ENCODE measurements at regions not wholly inside any gene's neighbourhood (a gene's known extent, or its start where the extent isn't known, plus 50 kb on each side); places are given as distances from the start of the nearest gene placed in this dataset.

GRCh38 chr1:214827883-214828282, 224.9 kb downstream of the CENPF start:
- H3K9me3 ChIP-seq (ENCODE audit: insufficient read depth, low read length) = peaks cover 8% of the 10 kb centered on the region; the same call in 1 of the 2 replicates
- H3K4me3 ChIP-seq (ENCODE audit: low read length) = no peak overlapping the region
- H3K36me3 ChIP-seq (replicated peaks; ENCODE audit: low read depth, low read length) = no peaks in the 10 kb centered on the region
- H3K79me2 ChIP-seq (ENCODE audit: low read length) = no peaks in the 10 kb centered on the region
- H2AFZ ChIP-seq (ENCODE audit: low read depth, low read length) = no peak overlapping the region
- no peaks in the 10 kb centered on the region for H3K4me1 ChIP-seq (ENCODE audit: low read length)
- no peak for TF ChIP-seq EZH2phosphoT487 (IDR thresholded peaks at IDR 0.05; ENCODE audit: low read depth)
- TF ChIP-seq, protein P1, sequence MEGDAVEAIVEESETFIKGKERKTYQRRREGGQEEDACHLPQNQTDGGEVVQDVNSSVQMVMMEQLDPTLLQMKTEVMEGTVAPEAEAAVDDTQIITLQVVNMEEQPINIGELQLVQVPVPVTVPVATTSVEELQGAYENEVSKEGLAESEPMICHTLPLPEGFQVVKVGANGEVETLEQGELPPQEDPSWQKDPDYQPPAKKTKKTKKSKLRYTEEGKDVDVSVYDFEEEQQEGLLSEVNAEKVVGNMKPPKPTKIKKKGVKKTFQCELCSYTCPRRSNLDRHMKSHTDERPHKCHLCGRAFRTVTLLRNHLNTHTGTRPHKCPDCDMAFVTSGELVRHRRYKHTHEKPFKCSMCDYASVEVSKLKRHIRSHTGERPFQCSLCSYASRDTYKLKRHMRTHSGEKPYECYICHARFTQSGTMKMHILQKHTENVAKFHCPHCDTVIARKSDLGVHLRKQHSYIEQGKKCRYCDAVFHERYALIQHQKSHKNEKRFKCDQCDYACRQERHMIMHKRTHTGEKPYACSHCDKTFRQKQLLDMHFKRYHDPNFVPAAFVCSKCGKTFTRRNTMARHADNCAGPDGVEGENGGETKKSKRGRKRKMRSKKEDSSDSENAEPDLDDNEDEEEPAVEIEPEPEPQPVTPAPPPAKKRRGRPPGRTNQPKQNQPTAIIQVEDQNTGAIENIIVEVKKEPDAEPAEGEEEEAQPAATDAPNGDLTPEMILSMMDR (IDR thresholded peaks at IDR 0.05; ENCODE audit: low read depth, low read length) = no peak
- H3K9ac ChIP-seq (ENCODE audit: low read length) = no peak overlapping the region
- no peak overlapping the region for H3K27ac ChIP-seq (ENCODE audit: low read length)
- H3K4me2 ChIP-seq (ENCODE audit: low read length) = no peak overlapping the region
- no peaks in the 10 kb centered on the region for H3K27me3 ChIP-seq (ENCODE audit: low read depth, low read length)
- no peaks in the 10 kb centered on the region for H4K20me1 ChIP-seq (ENCODE audit: insufficient read depth, low read length)

- H3K79me2 ChIP-seq (ENCODE audit: low read length) = no peaks in the 10 kb centered on the region
- H3K4me1 ChIP-seq (ENCODE audit: low read length) = no peaks in the 10 kb centered on the region
- H3K27ac ChIP-seq (ENCODE audit: low read length) = no peak overlapping the region
These were observed 227.9 kb downstream of the CENPF start for GRCh38 chr1:214830941-214831340.

GRCh38 chr1:214831956-214832355, 229.0 kb downstream of the CENPF start:
- Histone ChIP-seq H3K27me3 (ENCODE audit: low read depth, low read length) (no peaks in the 10 kb centered on the region), H3K27ac (ENCODE audit: low read length) (no peak overlapping the region), H2AFZ (ENCODE audit: low read depth, low read length) (no peak overlapping the region), H3K79me2 (ENCODE audit: low read length) (no peaks in the 10 kb centered on the region), H3K4me3 (ENCODE audit: low read length) (no peak overlapping the region), H3K9ac (ENCODE audit: low read length) (no peak overlapping the region), H3K4me2 (ENCODE audit: low read length) (no peak overlapping the region), H3K9me3 (ENCODE audit: insufficient read depth, low read length) (peaks cover 8% of the 10 kb centered on the region; the same call in 1 of the 2 replicates), H4K20me1 (ENCODE audit: insufficient read depth, low read length) (no peaks in the 10 kb centered on the region), H3K4me1 (ENCODE audit: low read length) (no peaks in the 10 kb centered on the region), H3K36me3 (replicated peaks; ENCODE audit: low read depth, low read length) (no peaks in the 10 kb centered on the region)
- TF ChIP-seq, protein P1 (IDR thresholded peaks at IDR 0.05; ENCODE audit: low read depth, low read length) = no peak
- TF ChIP-seq EZH2phosphoT487 (IDR thresholded peaks at IDR 0.05; ENCODE audit: low read depth) = no peak

More at GRCh38 chr1:214830941-214831340, 227.9 kb downstream of the CENPF start:
- Histone ChIP-seq H3K4me3 (ENCODE audit: low read length) (no peak overlapping the region), H3K27me3 (ENCODE audit: low read depth, low read length) (no peaks in the 10 kb centered on the region), H2AFZ (ENCODE audit: low read depth, low read length) (no peak overlapping the region), H3K4me2 (ENCODE audit: low read length) (no peak overlapping the region), H3K9me3 (ENCODE audit: insufficient read depth, low read length) (peaks cover 8% of the 10 kb centered on the region; the same call in 1 of the 2 replicates), H4K20me1 (ENCODE audit: insufficient read depth, low read length) (no peaks in the 10 kb centered on the region), H3K36me3 (replicated peaks; ENCODE audit: low read depth, low read length) (no peaks in the 10 kb centered on the region), H3K9ac (ENCODE audit: low read length) (no peak overlapping the region)
- TF ChIP-seq EZH2phosphoT487 (IDR thresholded peaks at IDR 0.05; ENCODE audit: low read depth) = no peak
- TF ChIP-seq, protein P1 (IDR thresholded peaks at IDR 0.05; ENCODE audit: low read depth, low read length) = no peak

DNA sequence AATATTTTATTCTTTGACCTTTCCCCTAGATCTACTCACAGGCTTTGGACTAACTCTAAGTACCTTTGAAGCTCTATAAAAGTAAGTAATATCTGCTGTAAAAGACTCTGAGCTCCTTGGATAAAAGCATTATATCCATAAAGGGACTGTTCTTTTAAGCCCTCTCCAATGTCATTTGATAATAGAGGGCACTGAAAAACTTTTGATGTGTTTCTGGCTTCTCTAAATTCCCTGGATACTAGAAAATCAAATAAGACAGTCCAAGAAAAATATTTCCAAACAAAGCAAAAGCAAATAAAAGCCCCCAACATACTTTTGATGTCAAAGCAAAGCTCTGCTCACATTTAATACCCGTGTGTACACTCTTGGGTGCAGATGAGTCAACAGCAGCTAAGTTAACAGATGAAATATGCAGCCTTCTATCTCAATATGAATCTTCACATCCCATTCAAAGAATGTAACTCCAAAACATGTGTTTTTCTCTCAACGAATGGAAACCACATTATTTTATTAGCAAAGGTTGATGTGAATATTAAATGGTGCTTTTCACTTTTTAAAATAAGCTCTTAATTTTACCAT, 230.3 kb downstream of the CENPF start:
- no peak for TF ChIP-seq EZH2phosphoT487 (IDR thresholded peaks at IDR 0.05; ENCODE audit: low read depth)
- TF ChIP-seq, protein P1 (IDR thresholded peaks at IDR 0.05; ENCODE audit: low read depth, low read length) = no peak
- no peak overlapping the region for H3K4me2 ChIP-seq (ENCODE audit: low read length)

More for the DNA sequence above, 230.3 kb downstream of the CENPF start:
- H4K20me1 ChIP-seq (ENCODE audit: insufficient read depth, low read length) = no peaks in the 10 kb centered on the region
- 0 out of 2 replicates have a peak, but pooled peaks cover under 1% of the 10 kb centered on the region for H3K9me3 ChIP-seq (ENCODE audit: insufficient read depth, low read length)
- no peak overlapping the region for H2AFZ ChIP-seq (ENCODE audit: low read depth, low read length)
- no peaks in the 10 kb centered on the region for H3K79me2 ChIP-seq (ENCODE audit: low read length)
- no peak overlapping the region for H3K9ac ChIP-seq (ENCODE audit: low read length)
- no peaks in the 10 kb centered on the region for H3K27me3 ChIP-seq (ENCODE audit: low read depth, low read length)
- no peak overlapping the region for H3K27ac ChIP-seq (ENCODE audit: low read length)
- no peak overlapping the region for H3K4me3 ChIP-seq (ENCODE audit: low read length)
- no peaks in the 10 kb centered on the region for H3K36me3 ChIP-seq (replicated peaks; ENCODE audit: low read depth, low read length)
- H3K4me1 ChIP-seq (ENCODE audit: low read length) = no peaks in the 10 kb centered on the region

All from OCI-LY3 (cell line).